Kidney glomerular epithelial cell (primary cell): ENCODE measurements at regions not wholly inside any gene's neighbourhood (a gene's known extent, or its start where the extent isn't known, plus 50 kb on each side); places are given as distances from the start of the nearest gene placed in this dataset.

Experiments used
- DNase-seq: peaks from one replicate; lab custom pipeline; 2025; lab: John Stamatoyannopoulos, UW

DNA sequence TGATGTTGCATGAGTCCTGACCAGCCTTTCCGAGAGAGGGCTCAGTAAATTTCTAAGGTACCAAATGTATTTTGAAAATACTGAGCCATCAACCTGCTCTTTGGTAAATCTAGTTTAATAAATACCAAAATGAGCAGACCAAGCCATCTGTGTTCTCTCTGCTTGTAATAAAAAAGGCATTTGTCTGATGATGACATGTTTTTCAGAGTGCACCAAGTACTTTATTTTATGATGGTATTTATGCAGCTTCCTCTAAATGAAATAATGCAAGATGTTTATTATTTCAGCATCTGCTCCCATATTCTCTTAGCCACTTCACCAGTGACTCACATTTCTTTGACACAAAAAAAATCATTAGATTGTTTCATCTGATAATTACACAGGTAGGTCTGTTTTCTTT is 700.5 kb downstream of the TRIML1 start:
- no peak for DNase-seq

DNA sequence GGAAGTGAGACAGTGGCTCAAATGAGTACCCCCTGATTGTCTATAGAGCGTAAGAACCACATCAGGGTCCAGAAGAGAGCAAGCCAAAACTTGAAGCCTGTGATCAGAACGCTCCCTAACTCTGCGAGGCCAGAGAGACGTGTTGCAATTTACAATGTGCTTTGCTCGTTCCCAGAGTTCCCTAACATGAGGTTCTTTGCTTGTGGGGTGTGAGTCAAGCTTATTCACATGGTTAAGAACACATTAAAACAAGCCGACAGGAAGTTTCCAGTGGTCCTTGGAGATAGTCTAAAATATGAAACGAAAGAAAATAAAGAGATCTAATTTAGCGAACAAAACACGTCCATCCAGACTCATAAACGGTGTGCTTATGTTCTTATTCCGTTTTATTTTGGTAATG is 702.3 kb downstream of the TRIML1 start:
- no peak for DNase-seq

- peak; percentile 51 for DNase-seq
Measured at GRCh38 chr4:188854436-188854835, 715.2 kb downstream of the TRIML1 start.

- no peak for DNase-seq
Measured at GRCh38 chr4:188858696-188859095, 719.5 kb downstream of the TRIML1 start.

GRCh38 chr4:188864741-188865140 is 725.5 kb downstream of the TRIML1 start:
- no peak for DNase-seq

DNA sequence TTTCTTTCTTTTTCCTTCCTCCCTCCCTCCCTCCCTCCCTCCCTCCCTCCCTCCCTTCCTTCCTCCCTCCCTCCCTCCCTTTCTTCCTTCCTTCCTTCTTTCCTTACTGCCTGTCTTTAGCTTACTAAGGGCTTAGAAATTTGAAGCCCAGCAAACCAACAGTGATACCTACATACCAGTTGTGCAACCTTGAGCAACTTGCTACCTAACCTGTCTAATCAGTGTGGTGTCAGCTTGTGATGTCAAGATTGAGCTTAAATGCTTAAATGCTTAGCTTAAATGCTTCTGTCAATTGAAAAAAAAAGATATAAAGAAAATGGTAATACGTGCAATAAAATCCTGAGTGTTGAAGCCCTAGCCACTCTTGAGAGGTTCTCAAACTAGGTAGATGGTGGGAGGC is 728.6 kb downstream of the TRIML1 start:
- no peak for DNase-seq

DNA sequence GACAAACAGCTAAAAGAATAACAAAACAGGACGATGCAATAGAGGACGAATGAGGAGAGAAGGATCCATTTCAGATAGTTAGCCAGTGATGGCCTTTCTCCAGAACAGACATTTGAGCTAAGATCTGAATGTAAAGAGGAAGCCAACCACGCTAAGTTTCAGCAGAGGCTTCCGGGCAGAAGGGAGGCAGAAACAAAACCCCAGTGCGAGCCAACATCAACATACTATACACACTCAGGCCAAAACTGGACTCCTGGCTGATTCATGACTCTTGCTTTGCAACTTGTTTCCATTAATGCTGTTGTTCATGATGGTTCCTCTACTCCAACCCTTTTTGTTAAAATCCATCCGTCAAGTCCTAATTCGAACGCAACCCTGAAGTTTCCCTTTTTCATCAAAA is 730.3 kb downstream of the TRIML1 start:
- DNase-seq: no peak

- no peak for DNase-seq
Measured at GRCh38 chr4:188872809-188873208, 733.6 kb downstream of the TRIML1 start.

DNA sequence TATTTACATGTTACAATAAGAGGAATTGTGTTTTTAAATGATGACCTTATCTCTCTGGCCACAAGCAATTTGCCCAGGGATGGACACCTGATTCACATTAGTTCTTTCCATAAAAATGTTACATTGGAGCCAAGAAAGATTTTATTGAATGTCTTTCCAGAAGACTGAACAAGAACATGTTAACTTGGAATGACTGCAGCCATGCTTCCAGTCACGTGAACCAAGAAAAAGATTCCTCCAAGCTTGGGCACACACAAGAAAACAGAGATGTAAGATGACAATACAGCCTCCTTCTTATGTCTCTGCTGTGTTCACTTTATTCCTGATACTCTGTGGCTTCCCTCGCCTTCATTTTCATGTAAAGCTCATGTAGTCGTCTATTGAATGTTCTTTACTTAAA is 737.6 kb downstream of the TRIML1 start:
- no peak for DNase-seq

- DNase-seq: no peak
Measured at GRCh38 chr4:188879598-188879997, 740.4 kb downstream of the TRIML1 start.

- no peak for DNase-seq
Measured at GRCh38 chr4:188887905-188888304, 748.7 kb downstream of the TRIML1 start.

- DNase-seq: no peak
Measured at GRCh38 chr4:188892837-188893236, 753.6 kb downstream of the TRIML1 start.

- no peak for DNase-seq
Measured at GRCh38 chr4:188903986-188904385, 764.7 kb downstream of the TRIML1 start.

GRCh38 chr4:188904617-188905016 is 765.4 kb downstream of the TRIML1 start:
- DNase-seq: no peak

- no peak for DNase-seq
Measured at GRCh38 chr4:188905248-188905647, 766.0 kb downstream of the TRIML1 start.

DNA sequence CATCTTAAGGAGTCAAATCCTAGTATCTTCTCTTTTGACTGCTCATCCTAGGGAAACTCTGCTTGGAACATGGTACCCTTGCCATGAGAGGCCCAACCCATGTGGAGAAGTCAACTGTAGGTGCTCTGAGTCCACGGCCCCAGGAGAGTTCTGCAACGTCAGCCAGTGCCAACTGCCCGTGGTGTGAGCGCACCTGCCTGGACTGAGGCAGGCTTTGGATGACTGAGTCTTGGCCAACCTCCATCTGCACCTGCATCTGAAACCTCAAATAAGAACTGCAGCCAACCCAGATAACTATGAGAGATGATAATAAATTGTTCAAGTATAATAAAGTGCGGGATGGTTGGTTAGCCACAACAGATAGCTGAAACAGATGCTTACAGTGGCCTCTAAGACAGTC is 772.0 kb downstream of the TRIML1 start:
- no peak for DNase-seq

- DNase-seq: no peak
Measured at GRCh38 chr4:188911707-188912106, 772.5 kb downstream of the TRIML1 start.

- no peak for DNase-seq
Measured at GRCh38 chr4:188915175-188915574, 775.9 kb downstream of the TRIML1 start.

GRCh38 chr4:188918787-188919186 is 779.5 kb downstream of the TRIML1 start:
- DNase-seq: no peak

DNA sequence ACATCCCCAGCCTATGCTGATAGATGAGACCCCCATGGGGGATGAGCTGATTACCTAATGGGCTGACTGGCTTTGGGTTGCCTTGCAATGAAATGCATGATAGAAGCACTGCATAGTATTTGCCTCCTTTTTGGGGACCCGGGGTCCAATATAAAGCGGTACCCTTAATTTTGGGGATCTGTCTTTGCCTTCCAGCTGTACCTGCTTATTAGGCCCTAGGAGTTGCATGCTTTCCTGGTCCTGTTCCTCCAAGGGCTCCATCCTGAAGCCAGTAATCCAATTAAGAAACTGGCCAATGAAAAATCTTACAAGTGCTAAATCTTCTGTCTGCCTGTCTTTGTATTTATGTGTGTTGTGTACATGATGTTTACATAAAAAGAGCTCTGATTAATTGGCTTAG is 791.6 kb downstream of the TRIML1 start:
- DNase-seq: no peak

- peak; percentile 14 for DNase-seq
Measured at GRCh38 chr4:188934320-188934962, 795.2 kb downstream of the TRIML1 start.

GRCh38 chr4:188941524-188942119 is 802.4 kb downstream of the TRIML1 start:
- peak; percentile 97 for DNase-seq

GRCh38 chr4:188942606-188943005 is 803.4 kb downstream of the TRIML1 start:
- DNase-seq: no peak

GRCh38 chr4:188949596-188949995 is 810.4 kb downstream of the TRIML1 start:
- DNase-seq: no peak
